ENCODE measurements at regions not wholly inside any gene's neighbourhood (a gene's known extent, or its start where the extent isn't known, plus 50 kb on each side); places are given as distances from the start of the nearest gene placed in this dataset.

DNA sequence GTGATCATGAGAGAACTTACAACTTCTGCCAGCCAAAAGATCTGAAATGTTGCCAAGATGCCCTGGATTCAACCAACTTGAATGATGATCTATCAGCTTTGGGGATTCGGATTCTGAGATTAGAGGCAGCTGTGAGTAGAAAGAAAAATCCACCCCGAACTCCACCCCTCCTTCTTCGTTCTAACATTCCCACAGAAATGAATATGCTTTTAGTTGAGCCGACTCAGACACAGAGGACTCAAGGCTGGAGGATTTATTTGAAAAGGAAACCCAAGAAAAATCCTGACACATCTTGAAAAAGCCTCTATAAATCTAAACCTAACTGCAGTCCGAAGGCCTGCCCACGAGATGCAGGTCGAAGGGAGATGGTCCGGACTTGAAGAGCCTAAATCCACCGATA is 275.0 kb downstream of the GAS1 start:
- CTCF ChIA-PET: no interaction called here
- Mint-ChIP-seq H3K4me1 (no peaks in the 10 kb centered on the region), H3K9me3 (peaks cover 3% of the 10 kb centered on the region), H3K36me3 (no peaks in the 10 kb centered on the region), H3K4me3 (no peak overlapping the region), H3K27me3 (peaks cover 3% of the 10 kb centered on the region), H3K27ac (no peak overlapping the region)
- DNase-seq: no peak

- H3K27me3 Mint-ChIP-seq: peaks cover 3% of the 10 kb centered on the region
- CTCF ChIA-PET: no interaction called here
- H3K36me3 Mint-ChIP-seq: no peaks in the 10 kb centered on the region
- no peak overlapping the region for H3K27ac Mint-ChIP-seq
- peaks cover 3% of the 10 kb centered on the region for H3K9me3 Mint-ChIP-seq
- no peaks in the 10 kb centered on the region for H3K4me1 Mint-ChIP-seq
- no peak for DNase-seq
- no peak overlapping the region for H3K4me3 Mint-ChIP-seq
These were observed 276.3 kb downstream of the GAS1 start for GRCh38 chr9:86671018-86671417.

GRCh38 chr9:86670536-86670935 is 276.8 kb downstream of the GAS1 start:
- Mint-ChIP-seq H3K9me3 (peaks cover 3% of the 10 kb centered on the region), H3K4me1 (no peaks in the 10 kb centered on the region), H3K27ac (no peak overlapping the region), H3K4me3 (no peak overlapping the region), H3K27me3 (peaks cover 3% of the 10 kb centered on the region), H3K36me3 (no peaks in the 10 kb centered on the region)
- DNase-seq: no peak
- CTCF ChIA-PET: no interaction called here

DNA sequence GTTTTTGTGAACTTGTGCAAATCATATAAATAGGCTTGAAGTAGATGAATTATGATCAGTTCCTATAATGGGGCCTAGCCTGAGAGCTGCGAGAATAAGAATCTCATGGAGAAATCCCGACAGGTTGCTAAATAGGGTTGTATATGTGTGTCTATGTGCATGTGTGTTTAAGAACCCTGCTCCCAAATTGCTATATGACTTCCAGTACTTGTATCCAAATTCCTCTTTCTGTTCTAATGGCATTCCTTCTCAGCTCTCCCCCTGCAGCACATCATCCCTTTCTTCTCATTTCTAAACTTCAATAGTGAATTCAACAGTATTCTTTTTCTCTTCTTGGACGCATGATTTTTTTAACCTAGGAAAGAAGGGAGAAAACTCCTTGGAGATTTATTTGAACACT is 277.2 kb downstream of the GAS1 start:
- peaks cover 3% of the 10 kb centered on the region for H3K27me3 Mint-ChIP-seq
- H3K4me3 Mint-ChIP-seq: no peak overlapping the region
- H3K4me1 Mint-ChIP-seq: no peaks in the 10 kb centered on the region
- peaks cover 3% of the 10 kb centered on the region for H3K9me3 Mint-ChIP-seq
- H3K36me3 Mint-ChIP-seq: no peaks in the 10 kb centered on the region
- no peak for DNase-seq
- CTCF ChIA-PET: no interaction called here
- H3K27ac Mint-ChIP-seq: no peak overlapping the region

GRCh38 chr9:86669422-86669821 is 277.9 kb downstream of the GAS1 start:
- CTCF ChIA-PET: no interaction called here
- Mint-ChIP-seq H3K27me3 (peaks cover 3% of the 10 kb centered on the region), H3K36me3 (no peaks in the 10 kb centered on the region), H3K9me3 (peaks cover 3% of the 10 kb centered on the region), H3K4me3 (no peak overlapping the region), H3K27ac (no peak overlapping the region), H3K4me1 (no peaks in the 10 kb centered on the region)
- no peak for DNase-seq

DNA sequence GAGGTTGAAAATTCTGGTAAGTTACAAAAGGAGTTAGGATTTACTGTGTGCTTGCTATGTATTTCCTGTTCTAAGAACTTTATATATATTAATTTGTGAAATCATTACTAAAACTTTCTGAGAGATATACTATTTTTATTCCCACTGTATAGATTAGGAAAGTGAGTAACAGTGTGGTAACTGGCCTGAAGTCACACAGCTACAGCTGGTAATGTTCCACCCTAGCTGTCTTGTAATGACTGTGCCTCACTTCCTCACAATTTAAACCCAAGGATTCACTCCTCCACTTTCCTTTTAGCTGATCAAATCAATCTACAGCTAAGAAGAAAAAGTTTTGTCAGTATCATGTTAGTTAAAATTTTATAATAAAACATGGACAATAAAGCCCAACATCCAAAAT is 278.8 kb downstream of the GAS1 start:
- Mint-ChIP-seq H3K4me3 (no peak overlapping the region), H3K9me3 (peaks cover 3% of the 10 kb centered on the region), H3K36me3 (no peaks in the 10 kb centered on the region), H3K27ac (no peak overlapping the region), H3K27me3 (peaks cover 3% of the 10 kb centered on the region), H3K4me1 (no peaks in the 10 kb centered on the region)
- no peak for DNase-seq
- CTCF ChIA-PET: interaction anchor here (0.6 kb wide), 1 partner anchor 31 kb away, joined by 3 read pairs; no protein-coding TSS in a partner anchor

DNA sequence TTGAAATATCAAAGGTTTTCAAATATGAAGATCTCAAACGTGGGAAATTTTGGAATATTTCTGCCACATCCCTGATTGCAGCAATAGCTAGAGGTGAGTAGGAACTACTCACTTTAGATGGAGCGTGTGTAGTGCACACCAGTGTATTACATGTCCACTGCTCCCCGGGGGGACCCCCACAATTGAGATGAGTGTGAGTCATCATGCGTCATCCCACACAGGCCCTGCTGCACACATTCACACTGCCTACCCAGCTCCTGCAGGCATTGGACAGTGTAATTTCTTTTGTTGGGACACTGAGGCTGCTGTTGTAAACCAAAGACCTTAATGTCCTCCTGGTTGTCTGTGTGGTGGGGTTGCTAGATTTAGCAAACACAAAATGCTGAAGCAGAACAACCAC is 280.0 kb downstream of the GAS1 start:
- Mint-ChIP-seq H3K4me3 (no peak overlapping the region), H3K9me3 (peaks cover 3% of the 10 kb centered on the region), H3K4me1 (no peaks in the 10 kb centered on the region), H3K27ac (no peak overlapping the region), H3K36me3 (no peaks in the 10 kb centered on the region), H3K27me3 (peaks cover 2% of the 10 kb centered on the region)
- CTCF ChIA-PET: no interaction called here
- no peak for DNase-seq

DNA sequence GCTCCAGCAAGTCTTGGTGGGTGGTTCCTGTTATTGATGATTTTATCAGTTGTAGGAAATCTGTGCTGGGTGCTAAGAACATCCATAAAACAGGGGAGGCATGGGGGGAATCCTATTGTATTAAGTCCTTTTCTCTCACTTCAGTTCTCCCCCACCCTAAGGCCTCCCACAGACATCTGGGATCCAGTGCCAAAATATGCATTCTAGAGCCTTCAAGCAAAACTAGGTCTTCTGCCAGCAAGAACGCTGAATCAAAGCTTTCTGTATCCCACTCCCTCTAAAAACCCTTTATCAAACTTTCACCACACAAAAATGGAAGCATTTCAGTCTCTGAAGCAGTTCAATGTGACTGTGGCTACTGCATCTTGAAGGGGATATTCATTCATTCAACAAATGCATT is 281.9 kb downstream of the GAS1 start:
- Mint-ChIP-seq H3K27me3 (no peaks in the 10 kb centered on the region), H3K36me3 (no peaks in the 10 kb centered on the region), H3K4me1 (peaks cover 2% of the 10 kb centered on the region), H3K9me3 (no peaks in the 10 kb centered on the region), H3K4me3 (no peak overlapping the region), H3K27ac (no peak overlapping the region)
- CTCF ChIA-PET: no interaction called here
- no peak for DNase-seq

DNA sequence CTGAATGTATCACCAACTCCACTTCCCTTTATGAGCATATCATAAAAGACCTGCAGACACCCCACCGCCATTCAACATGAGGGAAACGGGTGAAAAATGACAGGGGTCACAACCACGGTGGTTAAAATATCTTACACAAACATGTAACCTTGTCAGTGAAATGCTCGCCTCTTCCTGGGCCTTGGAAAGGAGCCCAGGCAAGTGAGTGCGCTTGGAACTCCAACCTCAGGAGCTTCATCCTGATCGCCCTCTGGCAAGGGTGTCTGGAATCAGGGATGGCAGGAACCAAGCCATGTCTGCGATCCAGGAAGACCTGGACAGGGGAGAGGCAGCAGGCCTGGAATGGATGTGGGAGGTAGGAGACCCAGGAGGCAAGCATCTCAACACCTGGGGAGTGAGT is 282.7 kb downstream of the GAS1 start:
- H3K4me3 Mint-ChIP-seq: no peak overlapping the region
- DNase-seq: no peak
- peaks cover 7% of the 10 kb centered on the region for H3K4me1 Mint-ChIP-seq
- CTCF ChIA-PET: no interaction called here
- H3K27me3 Mint-ChIP-seq: no peaks in the 10 kb centered on the region
- H3K36me3 Mint-ChIP-seq: no peaks in the 10 kb centered on the region
- no peak overlapping the region for H3K27ac Mint-ChIP-seq
- no peaks in the 10 kb centered on the region for H3K9me3 Mint-ChIP-seq

- no peak for DNase-seq
- Mint-ChIP-seq H3K4me3 (no peak overlapping the region), H3K36me3 (no peaks in the 10 kb centered on the region), H3K9me3 (no peaks in the 10 kb centered on the region), H3K4me1 (peaks cover 9% of the 10 kb centered on the region), H3K27me3 (no peaks in the 10 kb centered on the region), H3K27ac (no peak overlapping the region)
- CTCF ChIA-PET: no interaction called here
These were observed 283.4 kb downstream of the GAS1 start for GRCh38 chr9:86663905-86664304.

DNA sequence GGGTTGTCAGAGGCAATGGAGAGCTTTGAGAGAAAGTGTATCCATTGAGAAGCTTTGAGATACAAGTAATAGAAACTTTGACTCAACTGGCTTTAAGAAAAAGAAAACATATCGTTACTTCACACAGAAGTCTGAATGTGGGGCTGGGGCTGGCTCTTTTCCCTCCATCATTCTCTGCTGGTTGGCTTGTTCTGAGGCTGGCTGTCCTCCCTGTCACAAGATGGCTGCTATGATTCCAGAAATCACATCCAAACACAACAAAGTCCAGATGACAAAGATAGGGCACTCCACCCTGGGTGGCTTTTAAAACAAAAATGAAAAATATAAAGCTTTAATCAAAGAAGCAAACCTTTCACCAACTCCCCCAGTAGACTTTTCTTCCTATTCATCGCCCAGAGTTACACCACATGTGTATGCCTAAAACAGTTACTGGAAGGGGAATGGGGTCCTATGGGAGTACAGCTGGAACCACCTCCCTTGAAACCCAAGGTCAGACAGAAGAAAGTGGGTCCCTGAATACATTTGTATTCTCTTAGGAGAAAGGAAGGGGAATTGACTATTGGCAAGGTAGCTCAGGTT is 284.3 kb downstream of the GAS1 start:
- peaks cover 9% of the 10 kb centered on the region for H3K4me1 Mint-ChIP-seq
- no peaks in the 10 kb centered on the region for H3K36me3 Mint-ChIP-seq
- DNase-seq: no peak
- H3K27ac Mint-ChIP-seq: no peak overlapping the region
- H3K4me3 Mint-ChIP-seq: no peak overlapping the region
- H3K9me3 Mint-ChIP-seq: no peaks in the 10 kb centered on the region
- H3K27me3 Mint-ChIP-seq: no peaks in the 10 kb centered on the region
- CTCF ChIA-PET: no interaction called here

DNA sequence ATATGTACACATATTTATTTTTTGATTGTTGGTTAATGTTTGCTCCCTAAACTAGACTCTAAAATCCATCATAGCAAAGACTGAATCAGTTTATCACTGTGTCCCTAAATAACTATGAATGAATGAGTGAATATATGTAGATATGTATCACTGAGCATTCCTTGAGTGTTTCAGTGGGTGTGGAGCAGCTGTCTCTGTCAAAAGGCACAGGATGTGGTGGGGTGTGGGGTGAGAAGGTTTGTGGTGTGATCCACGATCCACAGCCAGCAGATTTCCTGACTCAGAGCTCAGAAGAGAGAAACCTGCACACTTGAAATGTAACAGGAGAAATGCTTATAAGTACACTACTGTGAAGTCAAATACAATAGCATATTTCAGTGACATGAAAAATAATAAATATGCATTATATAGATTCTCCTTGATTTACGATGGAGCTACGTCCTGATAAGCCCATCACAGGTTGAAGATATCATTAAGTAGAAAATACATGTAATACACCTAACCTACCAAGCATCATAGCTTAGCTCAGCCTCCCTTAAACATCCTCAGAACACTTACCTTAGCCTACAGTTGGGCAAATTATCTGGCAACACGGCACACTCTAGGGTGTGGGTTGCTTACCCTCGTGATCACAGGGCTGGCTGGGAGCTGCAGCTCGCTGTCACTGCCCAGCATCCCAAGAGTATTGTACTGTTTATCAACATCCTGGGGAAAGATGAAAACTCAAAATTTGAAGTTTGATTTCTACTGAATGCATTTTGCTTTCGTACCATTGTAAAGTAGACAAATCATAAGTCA is 287.0 kb downstream of the GAS1 start:
- no peak overlapping the region for H3K27ac Mint-ChIP-seq
- no peak for DNase-seq
- peaks cover 9% of the 10 kb centered on the region for H3K4me1 Mint-ChIP-seq
- H3K4me3 Mint-ChIP-seq: no peak overlapping the region
- H3K36me3 Mint-ChIP-seq: no peaks in the 10 kb centered on the region
- CTCF ChIA-PET: no interaction called here
- no peaks in the 10 kb centered on the region for H3K9me3 Mint-ChIP-seq
- no peaks in the 10 kb centered on the region for H3K27me3 Mint-ChIP-seq

DNA sequence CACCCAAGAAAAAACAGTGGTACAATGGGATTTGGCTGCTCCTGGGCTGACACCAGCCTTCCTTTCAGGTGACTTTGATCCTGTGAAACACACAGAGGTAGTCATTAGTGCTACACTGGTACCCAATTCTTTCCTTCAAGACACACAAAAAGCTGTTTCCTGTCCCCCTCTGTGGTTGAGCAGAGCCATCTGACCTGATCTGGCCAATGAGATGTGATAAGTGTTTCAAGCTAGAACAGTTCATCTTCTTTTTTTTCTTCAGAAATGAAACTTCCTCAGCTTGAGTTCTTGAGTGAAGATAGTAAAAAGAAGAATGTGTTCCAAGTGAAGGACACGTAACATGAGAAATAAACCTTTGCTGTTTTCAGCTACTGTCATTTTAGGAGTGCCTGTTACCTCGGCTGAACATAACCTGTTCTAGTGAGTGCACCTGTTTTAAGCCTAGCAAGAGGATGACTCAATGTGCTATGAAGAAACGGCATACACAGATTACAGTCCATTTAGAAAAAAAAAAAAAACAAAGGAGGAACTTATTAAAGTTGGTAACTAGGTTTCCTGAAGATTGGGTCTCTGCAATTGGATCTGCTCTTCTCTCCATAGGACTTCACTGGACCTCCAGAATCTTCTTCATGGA is 287.8 kb downstream of the GAS1 start:
- no peaks in the 10 kb centered on the region for H3K9me3 Mint-ChIP-seq
- H3K27me3 Mint-ChIP-seq: no peaks in the 10 kb centered on the region
- no peak overlapping the region for H3K4me3 Mint-ChIP-seq
- H3K27ac Mint-ChIP-seq: no peak overlapping the region
- DNase-seq: no peak
- peaks cover 9% of the 10 kb centered on the region for H3K4me1 Mint-ChIP-seq
- CTCF ChIA-PET: interaction anchor here (1.4 kb wide), 1 partner anchor 22 kb away, joined by 3 read pairs; no protein-coding TSS in a partner anchor
- H3K36me3 Mint-ChIP-seq: no peaks in the 10 kb centered on the region

DNA sequence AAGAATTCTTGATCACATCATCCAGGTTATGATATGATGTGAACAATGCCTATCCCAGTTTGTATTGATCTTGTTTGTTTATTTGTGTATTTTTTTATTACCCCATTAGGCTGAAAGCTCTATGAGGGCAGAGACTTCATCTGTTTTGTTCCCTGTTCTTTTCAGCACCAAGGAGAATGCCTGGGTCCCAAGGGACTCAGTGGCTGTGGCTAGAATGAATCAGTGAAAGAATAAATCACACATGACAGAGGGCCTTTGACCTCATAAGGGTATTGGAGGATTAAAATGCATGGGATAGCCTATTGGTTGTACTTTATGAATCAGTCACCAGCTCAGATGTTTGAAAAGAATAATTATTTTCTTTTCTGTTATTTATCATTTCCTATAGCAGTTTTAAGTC is 292.2 kb downstream of the GAS1 start:
- H3K9me3 Mint-ChIP-seq: no peaks in the 10 kb centered on the region
- H3K27ac Mint-ChIP-seq: no peak overlapping the region
- H3K27me3 Mint-ChIP-seq: peaks cover 4% of the 10 kb centered on the region
- H3K4me1 Mint-ChIP-seq: peaks cover 6% of the 10 kb centered on the region
- DNase-seq: no peak
- no peaks in the 10 kb centered on the region for H3K36me3 Mint-ChIP-seq
- CTCF ChIA-PET: no interaction called here
- H3K4me3 Mint-ChIP-seq: no peak overlapping the region

DNA sequence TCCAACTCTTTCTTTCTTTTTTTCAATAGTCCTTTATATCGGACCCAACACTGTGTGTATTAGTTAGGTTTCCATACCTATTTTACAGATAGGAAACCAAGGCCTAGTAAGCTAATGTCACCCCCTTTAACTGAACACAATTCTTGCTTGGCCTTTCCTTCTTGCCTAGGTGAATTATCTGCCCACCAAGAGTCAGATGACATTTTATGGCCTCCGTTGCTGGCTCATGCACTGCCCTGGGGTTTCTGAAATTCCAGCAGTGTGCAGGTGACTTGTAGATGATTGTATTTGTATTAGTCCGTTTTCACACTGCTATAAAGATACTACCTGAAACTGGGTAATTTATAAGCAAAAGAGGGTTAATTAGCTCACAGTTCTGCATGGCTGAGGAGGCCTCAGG is 293.8 kb downstream of the GAS1 start:
- Mint-ChIP-seq H3K4me1 (no peaks in the 10 kb centered on the region), H3K9me3 (no peaks in the 10 kb centered on the region), H3K4me3 (no peak overlapping the region), H3K27ac (no peak overlapping the region), H3K36me3 (no peaks in the 10 kb centered on the region), H3K27me3 (peaks cover 4% of the 10 kb centered on the region)
- CTCF ChIA-PET: interaction anchor here (1.2 kb wide), 1 partner anchor 18 kb away, joined by 3 read pairs; no protein-coding TSS in a partner anchor
- DNase-seq: no peak

All from activated naive CD4-positive, alpha-beta T cell treated with anti-CD3 and anti-CD28 coated beads, Interleukin-2, amount 10 ng/mL, durations not matched to agents 7 days and 5 days (primary cell).